ENCODE measurements at regions not wholly inside any gene's neighbourhood (a gene's known extent, or its start where the extent isn't known, plus 50 kb on each side); places are given as distances from the start of the nearest gene placed in this dataset.

DNA sequence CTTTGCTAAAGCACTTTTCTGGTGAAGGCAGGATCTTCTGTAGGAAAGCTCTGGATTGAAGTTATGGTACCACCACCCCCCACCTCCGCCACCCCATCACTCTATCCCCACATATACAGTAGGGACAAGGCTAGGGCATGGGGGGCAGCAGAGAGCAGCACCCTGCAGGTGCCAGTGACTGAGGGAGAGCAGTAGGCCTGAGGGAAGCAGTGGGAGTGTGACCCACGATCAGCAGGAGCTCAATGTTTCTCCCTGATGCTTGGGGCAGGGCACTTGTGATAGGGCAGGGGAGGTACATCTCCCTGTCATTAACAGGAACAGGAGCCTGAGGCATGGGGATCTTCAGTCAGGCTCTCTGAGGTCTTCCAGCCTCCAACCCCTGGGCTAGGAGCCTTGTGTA, 121.6 kb downstream of the ZFP36L2 start:
- Histone ChIP-seq H3K4me3 (ENCODE audit: low read depth in 2 of 2, low read length in 2 of 2) (no peak overlapping the region), H3K4me1 (ENCODE audit: control insufficient read depth, insufficient read depth, low read length) (peaks cover 5% of the 10 kb centered on the region), H3K27me3 (ENCODE audit: control insufficient read depth, insufficient read depth, low read length) (no peaks in the 10 kb centered on the region), H3K36me3 (ENCODE audit: control insufficient read depth, insufficient read depth, low read length) (no peaks in the 10 kb centered on the region), H3K9me3 (ENCODE audit: control insufficient read depth, insufficient read depth, low read depth, low read length) (no peaks in the 10 kb centered on the region), H3K27ac (ENCODE audit: low read length) (no peak overlapping the region)
- in situ Hi-C loops (cut with HindIII; ENCODE audit: low pct_unique_long_range_greater_than_20kb, low sequenced_read_pairs) = no loop called here
- CTCF ChIA-PET = no interaction called here
- POLR2A ChIA-PET = no interaction called here
- intact Hi-C loops (cut with micrococcal nuclease; ENCODE audit: unreplicated experiment) = no loop called here
- ATAC-seq = no peak
- no peak for DNase-seq (ENCODE audit: low read depth, low spot score)
- TF ChIP-seq, protein P1, sequence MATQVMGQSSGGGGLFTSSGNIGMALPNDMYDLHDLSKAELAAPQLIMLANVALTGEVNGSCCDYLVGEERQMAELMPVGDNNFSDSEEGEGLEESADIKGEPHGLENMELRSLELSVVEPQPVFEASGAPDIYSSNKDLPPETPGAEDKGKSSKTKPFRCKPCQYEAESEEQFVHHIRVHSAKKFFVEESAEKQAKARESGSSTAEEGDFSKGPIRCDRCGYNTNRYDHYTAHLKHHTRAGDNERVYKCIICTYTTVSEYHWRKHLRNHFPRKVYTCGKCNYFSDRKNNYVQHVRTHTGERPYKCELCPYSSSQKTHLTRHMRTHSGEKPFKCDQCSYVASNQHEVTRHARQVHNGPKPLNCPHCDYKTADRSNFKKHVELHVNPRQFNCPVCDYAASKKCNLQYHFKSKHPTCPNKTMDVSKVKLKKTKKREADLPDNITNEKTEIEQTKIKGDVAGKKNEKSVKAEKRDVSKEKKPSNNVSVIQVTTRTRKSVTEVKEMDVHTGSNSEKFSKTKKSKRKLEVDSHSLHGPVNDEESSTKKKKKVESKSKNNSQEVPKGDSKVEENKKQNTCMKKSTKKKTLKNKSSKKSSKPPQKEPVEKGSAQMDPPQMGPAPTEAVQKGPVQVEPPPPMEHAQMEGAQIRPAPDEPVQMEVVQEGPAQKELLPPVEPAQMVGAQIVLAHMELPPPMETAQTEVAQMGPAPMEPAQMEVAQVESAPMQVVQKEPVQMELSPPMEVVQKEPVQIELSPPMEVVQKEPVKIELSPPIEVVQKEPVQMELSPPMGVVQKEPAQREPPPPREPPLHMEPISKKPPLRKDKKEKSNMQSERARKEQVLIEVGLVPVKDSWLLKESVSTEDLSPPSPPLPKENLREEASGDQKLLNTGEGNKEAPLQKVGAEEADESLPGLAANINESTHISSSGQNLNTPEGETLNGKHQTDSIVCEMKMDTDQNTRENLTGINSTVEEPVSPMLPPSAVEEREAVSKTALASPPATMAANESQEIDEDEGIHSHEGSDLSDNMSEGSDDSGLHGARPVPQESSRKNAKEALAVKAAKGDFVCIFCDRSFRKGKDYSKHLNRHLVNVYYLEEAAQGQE (IDR thresholded peaks at IDR 0.05; ENCODE audit: insufficient read depth in 1 of 2, low read depth in 2 of 2, low read length in 1 of 2) = no peak
- TF ChIP-seq SIN3A (IDR thresholded peaks at IDR 0.05; ENCODE audit: borderline replicate concordance, insufficient read depth, low read depth, low read length) = no peak
- TF ChIP-seq POLR2AphosphoS5 (IDR thresholded peaks at IDR 0.05; ENCODE audit: low read depth, low read length) = no peak
- TF ChIP-seq, protein P2, sequence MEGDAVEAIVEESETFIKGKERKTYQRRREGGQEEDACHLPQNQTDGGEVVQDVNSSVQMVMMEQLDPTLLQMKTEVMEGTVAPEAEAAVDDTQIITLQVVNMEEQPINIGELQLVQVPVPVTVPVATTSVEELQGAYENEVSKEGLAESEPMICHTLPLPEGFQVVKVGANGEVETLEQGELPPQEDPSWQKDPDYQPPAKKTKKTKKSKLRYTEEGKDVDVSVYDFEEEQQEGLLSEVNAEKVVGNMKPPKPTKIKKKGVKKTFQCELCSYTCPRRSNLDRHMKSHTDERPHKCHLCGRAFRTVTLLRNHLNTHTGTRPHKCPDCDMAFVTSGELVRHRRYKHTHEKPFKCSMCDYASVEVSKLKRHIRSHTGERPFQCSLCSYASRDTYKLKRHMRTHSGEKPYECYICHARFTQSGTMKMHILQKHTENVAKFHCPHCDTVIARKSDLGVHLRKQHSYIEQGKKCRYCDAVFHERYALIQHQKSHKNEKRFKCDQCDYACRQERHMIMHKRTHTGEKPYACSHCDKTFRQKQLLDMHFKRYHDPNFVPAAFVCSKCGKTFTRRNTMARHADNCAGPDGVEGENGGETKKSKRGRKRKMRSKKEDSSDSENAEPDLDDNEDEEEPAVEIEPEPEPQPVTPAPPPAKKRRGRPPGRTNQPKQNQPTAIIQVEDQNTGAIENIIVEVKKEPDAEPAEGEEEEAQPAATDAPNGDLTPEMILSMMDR (IDR thresholded peaks at IDR 0.05) = no peak
- no peak for TF ChIP-seq TCF7L2 (IDR thresholded peaks at IDR 0.05; ENCODE audit: low read depth, low read length)
- BruUV-seq (replicated peaks) = no TSS peak

DNA sequence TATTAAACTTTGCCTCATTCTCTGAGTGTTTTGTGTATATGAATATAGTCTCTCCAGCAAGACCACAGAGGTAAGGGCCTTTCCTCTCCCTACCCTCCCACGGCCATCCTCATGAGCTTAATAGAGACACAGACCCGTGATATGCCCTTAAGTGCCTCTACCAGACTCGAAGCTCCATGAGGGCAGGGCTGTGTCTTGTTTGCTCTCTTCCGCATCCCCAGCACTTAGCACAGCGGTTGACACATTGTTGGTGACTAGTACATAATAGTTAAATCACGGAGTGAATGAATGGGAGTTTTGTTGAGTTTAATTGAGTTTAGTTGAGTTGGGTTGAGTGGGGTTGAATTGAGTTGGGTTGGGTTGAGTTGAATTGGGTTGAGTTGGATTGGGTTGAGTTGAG, 122.3 kb downstream of the ZFP36L2 start:
- no peak for DNase-seq (ENCODE audit: low read depth, low spot score)
- intact Hi-C loops (cut with micrococcal nuclease; ENCODE audit: unreplicated experiment) (no loop called here), in situ Hi-C loops (cut with HindIII; ENCODE audit: low pct_unique_long_range_greater_than_20kb, low sequenced_read_pairs) (no loop called here)
- Histone ChIP-seq H3K4me1 (ENCODE audit: control insufficient read depth, insufficient read depth, low read length) (peaks cover 5% of the 10 kb centered on the region), H3K27ac (ENCODE audit: low read length) (no peak overlapping the region), H3K4me3 (ENCODE audit: low read depth in 2 of 2, low read length in 2 of 2) (no peak overlapping the region), H3K9me3 (ENCODE audit: control insufficient read depth, insufficient read depth, low read depth, low read length) (no peaks in the 10 kb centered on the region), H3K27me3 (ENCODE audit: control insufficient read depth, insufficient read depth, low read length) (no peaks in the 10 kb centered on the region), H3K36me3 (ENCODE audit: control insufficient read depth, insufficient read depth, low read length) (no peaks in the 10 kb centered on the region)
- ChIA-PET CTCF (no interaction called here), POLR2A (no interaction called here)
- TF ChIP-seq TCF7L2 (IDR thresholded peaks at IDR 0.05; ENCODE audit: low read depth, low read length) (no peak), POLR2AphosphoS5 (IDR thresholded peaks at IDR 0.05; ENCODE audit: low read depth, low read length) (no peak), SIN3A (IDR thresholded peaks at IDR 0.05; ENCODE audit: borderline replicate concordance, insufficient read depth, low read depth, low read length) (no peak)
- TF ChIP-seq, protein P2 (IDR thresholded peaks at IDR 0.05) = no peak
- TF ChIP-seq, protein P1 (IDR thresholded peaks at IDR 0.05; ENCODE audit: insufficient read depth in 1 of 2, low read depth in 2 of 2, low read length in 1 of 2) = no peak
- BruUV-seq (replicated peaks) = no TSS peak
- no peak for ATAC-seq

All from Panc1 (cell line).